ENCODE measurements at regions not wholly inside any gene's neighbourhood (a gene's known extent, or its start where the extent isn't known, plus 50 kb on each side); places are given as distances from the start of the nearest gene placed in this dataset.
A peak's percentile ranks its signal among the peaks of the same experiment; 100 is the strongest.

DNA sequence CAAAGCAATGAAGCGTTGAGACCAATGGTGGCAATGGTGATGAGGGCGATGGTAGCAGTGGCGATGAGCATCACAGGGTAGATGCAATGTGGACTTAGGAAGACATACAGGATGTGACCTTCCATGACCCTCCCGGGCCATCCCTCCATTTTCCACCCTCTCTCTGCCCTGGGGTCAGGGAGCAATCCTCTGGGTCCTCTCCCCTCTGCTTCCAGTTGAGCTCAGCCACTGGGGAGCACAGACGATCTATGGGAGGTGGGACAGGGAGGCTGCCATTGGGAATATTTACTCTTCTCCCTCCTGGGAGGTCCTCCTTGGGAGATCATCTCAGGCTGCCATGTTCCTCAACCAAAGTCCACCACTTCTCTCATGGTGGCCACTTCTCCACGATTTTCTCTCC, 260.7 kb upstream of the FOXF1 start:
- intact Hi-C loops (cut with DNase I; ENCODE audit: low total_unique reads), result no loop called here
- no peak overlapping the region for H3K27ac ChIP-seq
- peaks cover 0 to 5% (median 0%) of the 10 kb centered on the region in 4 donors for H3K9me3 ChIP-seq
- no peaks in the 10 kb centered on the region for H3K27me3 ChIP-seq
- H3K36me3 ChIP-seq, result no peaks in the 10 kb centered on the region
- no peaks in the 10 kb centered on the region for H3K4me1 ChIP-seq
- DNase-seq, result no peak
- H3K4me3 ChIP-seq, result no peak overlapping the region
- WGBS, 5 donors, result 80 to 87% (median 81%) methylated on average over 6 of the region's 6 CpGs
- TF ChIP-seq POLR2AphosphoS5 (IDR thresholded peaks at IDR 0.05) (no peak), EP300 (IDR thresholded peaks at IDR 0.05) (no peak), POLR2A (IDR thresholded peaks at IDR 0.05) (no peak)
- TF ChIP-seq, protein P1, sequence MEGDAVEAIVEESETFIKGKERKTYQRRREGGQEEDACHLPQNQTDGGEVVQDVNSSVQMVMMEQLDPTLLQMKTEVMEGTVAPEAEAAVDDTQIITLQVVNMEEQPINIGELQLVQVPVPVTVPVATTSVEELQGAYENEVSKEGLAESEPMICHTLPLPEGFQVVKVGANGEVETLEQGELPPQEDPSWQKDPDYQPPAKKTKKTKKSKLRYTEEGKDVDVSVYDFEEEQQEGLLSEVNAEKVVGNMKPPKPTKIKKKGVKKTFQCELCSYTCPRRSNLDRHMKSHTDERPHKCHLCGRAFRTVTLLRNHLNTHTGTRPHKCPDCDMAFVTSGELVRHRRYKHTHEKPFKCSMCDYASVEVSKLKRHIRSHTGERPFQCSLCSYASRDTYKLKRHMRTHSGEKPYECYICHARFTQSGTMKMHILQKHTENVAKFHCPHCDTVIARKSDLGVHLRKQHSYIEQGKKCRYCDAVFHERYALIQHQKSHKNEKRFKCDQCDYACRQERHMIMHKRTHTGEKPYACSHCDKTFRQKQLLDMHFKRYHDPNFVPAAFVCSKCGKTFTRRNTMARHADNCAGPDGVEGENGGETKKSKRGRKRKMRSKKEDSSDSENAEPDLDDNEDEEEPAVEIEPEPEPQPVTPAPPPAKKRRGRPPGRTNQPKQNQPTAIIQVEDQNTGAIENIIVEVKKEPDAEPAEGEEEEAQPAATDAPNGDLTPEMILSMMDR (IDR thresholded peaks at IDR 0.05), result no peak

DNA sequence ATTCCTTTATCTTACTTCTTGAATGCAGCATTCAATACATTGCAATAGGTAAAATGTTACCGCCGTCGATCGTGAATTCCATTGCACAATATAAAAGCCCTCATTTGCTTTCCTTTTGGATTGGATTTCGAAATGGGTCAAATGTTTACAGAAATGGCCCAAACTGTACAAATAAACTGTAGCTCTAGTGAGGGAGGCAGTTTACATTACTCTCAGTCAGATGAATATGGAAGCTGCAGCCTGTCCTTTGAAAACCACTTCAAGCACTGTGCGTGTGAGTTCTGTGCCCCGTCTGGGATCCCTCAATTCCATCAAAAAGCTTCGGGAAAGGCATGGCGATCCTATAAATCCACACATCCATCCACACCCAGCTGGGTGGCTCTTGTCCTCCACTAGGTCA, 258.6 kb upstream of the FOXF1 start:
- Histone ChIP-seq H3K27me3 (no peaks in the 10 kb centered on the region), H3K4me1 (no peaks in the 10 kb centered on the region), H3K27ac (peak overlapping the region in 2 of 5 donors; percentile 18 to 26), H3K4me3 (no peak overlapping the region), H3K9me3 (peaks cover 0 to 14% (median 5%) of the 10 kb centered on the region in 4 donors), H3K36me3 (no peaks in the 10 kb centered on the region)
- intact Hi-C loops (cut with DNase I; ENCODE audit: low total_unique reads), result no loop called here
- 77 to 81% (median 78%) methylated on average over 9 of the region's 9 CpGs for WGBS, 5 donors
- DNase-seq, result no peak
- TF ChIP-seq, protein P1 (IDR thresholded peaks at IDR 0.05), result no peak
- TF ChIP-seq EP300 (IDR thresholded peaks at IDR 0.05) (no peak), POLR2AphosphoS5 (IDR thresholded peaks at IDR 0.05) (no peak), POLR2A (IDR thresholded peaks at IDR 0.05) (no peak)

DNA sequence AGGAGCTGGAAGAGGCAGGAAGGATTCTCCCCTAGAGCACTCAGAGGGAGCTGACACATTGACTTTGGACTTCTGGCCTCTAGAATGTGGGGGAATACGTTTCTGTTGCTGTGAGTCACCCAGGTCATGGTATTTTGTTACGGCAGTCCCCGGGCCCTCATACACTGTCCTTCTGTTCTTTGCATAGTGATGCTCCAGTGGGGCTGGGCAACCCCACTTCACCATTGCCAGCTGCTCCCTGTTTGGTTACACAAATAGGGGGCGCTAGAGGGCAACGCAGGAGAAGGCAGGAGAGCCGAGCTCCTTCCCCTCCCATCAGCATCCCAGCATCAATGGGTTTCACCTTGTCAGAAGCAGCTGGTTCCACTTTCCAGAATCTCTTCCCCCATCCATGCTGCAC, 257.7 kb upstream of the FOXF1 start:
- no peak overlapping the region for H3K4me3 ChIP-seq
- 34 to 45% (median 39%) methylated on average over 6 of the region's 6 CpGs for WGBS, 5 donors
- intact Hi-C loops (cut with DNase I; ENCODE audit: low total_unique reads), result no loop called here
- peaks cover 0 to 14% (median 5%) of the 10 kb centered on the region in 4 donors for H3K9me3 ChIP-seq
- H3K4me1 ChIP-seq, result no peaks in the 10 kb centered on the region
- no peaks in the 10 kb centered on the region for H3K27me3 ChIP-seq
- peak overlapping the region in 1 of 5 donors; percentile 18 for H3K27ac ChIP-seq
- peak in 1 of 2 donors; percentile 29 for DNase-seq
- no peaks in the 10 kb centered on the region for H3K36me3 ChIP-seq
- no peak for TF ChIP-seq POLR2A (IDR thresholded peaks at IDR 0.05)
- TF ChIP-seq EP300 (IDR thresholded peaks at IDR 0.05), result no peak
- no peak for TF ChIP-seq POLR2AphosphoS5 (IDR thresholded peaks at IDR 0.05)
- TF ChIP-seq, protein P1 (IDR thresholded peaks at IDR 0.05), result no peak

DNA sequence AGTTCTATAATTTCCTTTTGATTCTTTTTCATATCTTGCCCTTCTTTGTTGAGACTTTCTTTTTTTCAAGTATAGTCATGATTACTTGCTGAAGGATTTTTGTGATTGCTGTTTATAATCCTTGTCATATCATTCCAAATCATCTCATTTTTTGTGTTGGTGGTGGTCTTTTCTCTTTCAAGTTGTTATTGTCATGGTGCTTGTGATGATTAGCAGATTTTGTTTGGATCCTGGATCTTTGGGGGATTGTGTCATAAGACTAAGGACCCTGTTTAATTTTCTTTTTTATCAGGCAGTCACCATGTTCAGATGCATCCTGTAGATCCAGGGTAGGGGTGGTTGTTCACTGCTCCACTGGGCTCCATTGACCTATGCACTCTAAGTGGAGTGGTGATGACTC, 254.4 kb upstream of the FOXF1 start:
- Histone ChIP-seq H3K4me1 (peaks cover 0 to 3% (median 0%) of the 10 kb centered on the region in 4 donors), H3K36me3 (no peaks in the 10 kb centered on the region), H3K27me3 (no peaks in the 10 kb centered on the region), H3K9me3 (peaks cover 0 to 14% (median 5%) of the 10 kb centered on the region in 4 donors), H3K4me3 (no peak overlapping the region), H3K27ac (no peak overlapping the region)
- DNase-seq, result no peak
- intact Hi-C loops (cut with DNase I; ENCODE audit: low total_unique reads), result no loop called here
- TF ChIP-seq POLR2AphosphoS5 (IDR thresholded peaks at IDR 0.05) (no peak), EP300 (IDR thresholded peaks at IDR 0.05) (no peak), POLR2A (IDR thresholded peaks at IDR 0.05) (no peak)
- TF ChIP-seq, protein P1 (IDR thresholded peaks at IDR 0.05), result no peak
